RWPE1 (cell line): ENCODE measurements at regions not wholly inside any gene's neighbourhood (a gene's known extent, or its start where the extent isn't known, plus 50 kb on each side); places are given as distances from the start of the nearest gene placed in this dataset.

ENCODE experiments used
- CTCF ChIA-PET: fragments of 350-600 bp; sonication (Branson Sonifier 250); formaldehyde crosslinking; extraction: SDS; loops from one replicate; lab custom pipeline; 2021; lab: Yijun Ruan, JAX
- POLR2A ChIA-PET: fragments of 400-600 bp; formaldehyde crosslinking; extraction: SDS; loops from one replicate; lab custom pipeline; 2020; ENCODE audit warnings: antibody characterized with exemption; ENCODE audit not compliant: low non-redundant PET; lab: Yijun Ruan, JAX
- DNase-seq: peaks from one replicate; pipeline ENCODE4 v3.0.0; 2012; ENCODE audit warnings: low spot score
- H3K27ac ChIP-seq: fragments of 450-650 bp; 2 replicates; pipeline ENCODE4 v1.5.1; 2017
- TF ChIP-seq, protein P1 (sequence below): fragments of 450-650 bp; conservative IDR thresholded peaks from 2 replicates; pipeline ENCODE4 v1.5.1; 2017; ENCODE audit warnings: low read depth, mild to moderate bottlenecking

DNA sequence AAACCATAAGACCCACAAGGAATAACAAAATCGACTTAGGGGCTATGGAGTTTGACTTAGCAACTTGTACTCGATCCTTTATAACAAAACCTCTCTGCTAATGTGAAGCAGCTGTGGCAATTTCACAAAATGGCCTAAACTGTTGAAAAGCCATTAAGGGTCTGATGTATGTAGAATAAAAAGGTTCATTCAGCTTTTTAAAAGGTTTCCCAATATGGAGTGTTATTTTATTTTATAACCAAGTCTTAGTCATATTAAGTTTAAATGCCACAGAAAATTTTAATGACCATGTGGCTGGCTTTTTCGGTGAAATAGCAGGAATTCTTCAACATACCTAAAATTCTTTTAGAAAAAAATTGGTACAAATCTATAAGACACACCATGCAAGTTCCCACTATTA is 291.8 kb upstream of the HAND2 start:
- no peak overlapping the region for H3K27ac ChIP-seq
- ChIA-PET POLR2A (no interaction called here), CTCF (no interaction called here)
- no peak for DNase-seq
- TF ChIP-seq, protein P1, sequence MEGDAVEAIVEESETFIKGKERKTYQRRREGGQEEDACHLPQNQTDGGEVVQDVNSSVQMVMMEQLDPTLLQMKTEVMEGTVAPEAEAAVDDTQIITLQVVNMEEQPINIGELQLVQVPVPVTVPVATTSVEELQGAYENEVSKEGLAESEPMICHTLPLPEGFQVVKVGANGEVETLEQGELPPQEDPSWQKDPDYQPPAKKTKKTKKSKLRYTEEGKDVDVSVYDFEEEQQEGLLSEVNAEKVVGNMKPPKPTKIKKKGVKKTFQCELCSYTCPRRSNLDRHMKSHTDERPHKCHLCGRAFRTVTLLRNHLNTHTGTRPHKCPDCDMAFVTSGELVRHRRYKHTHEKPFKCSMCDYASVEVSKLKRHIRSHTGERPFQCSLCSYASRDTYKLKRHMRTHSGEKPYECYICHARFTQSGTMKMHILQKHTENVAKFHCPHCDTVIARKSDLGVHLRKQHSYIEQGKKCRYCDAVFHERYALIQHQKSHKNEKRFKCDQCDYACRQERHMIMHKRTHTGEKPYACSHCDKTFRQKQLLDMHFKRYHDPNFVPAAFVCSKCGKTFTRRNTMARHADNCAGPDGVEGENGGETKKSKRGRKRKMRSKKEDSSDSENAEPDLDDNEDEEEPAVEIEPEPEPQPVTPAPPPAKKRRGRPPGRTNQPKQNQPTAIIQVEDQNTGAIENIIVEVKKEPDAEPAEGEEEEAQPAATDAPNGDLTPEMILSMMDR, result no peak

DNA sequence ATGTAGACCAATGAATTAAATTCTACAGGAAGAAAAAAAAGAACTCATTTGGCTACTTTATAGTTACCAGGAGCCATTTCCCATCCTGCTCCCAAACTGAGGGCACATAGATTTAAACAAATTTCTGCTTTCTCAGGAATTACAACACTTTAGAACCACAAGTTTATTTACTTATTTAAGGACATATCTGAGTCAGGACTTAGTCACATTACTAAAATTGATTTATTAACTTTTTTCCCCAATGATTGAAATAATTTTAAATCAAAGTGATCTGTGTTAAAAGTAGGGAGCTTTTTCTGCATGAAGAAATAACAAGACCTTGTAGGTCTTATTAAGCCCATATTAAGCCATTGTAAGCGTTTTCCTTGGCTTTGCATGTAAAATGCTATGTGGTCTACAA is 291.0 kb upstream of the HAND2 start:
- TF ChIP-seq, protein P1, result no peak
- ChIA-PET CTCF (no interaction called here), POLR2A (no interaction called here)
- DNase-seq, result no peak
- H3K27ac ChIP-seq, result no peak overlapping the region

DNA sequence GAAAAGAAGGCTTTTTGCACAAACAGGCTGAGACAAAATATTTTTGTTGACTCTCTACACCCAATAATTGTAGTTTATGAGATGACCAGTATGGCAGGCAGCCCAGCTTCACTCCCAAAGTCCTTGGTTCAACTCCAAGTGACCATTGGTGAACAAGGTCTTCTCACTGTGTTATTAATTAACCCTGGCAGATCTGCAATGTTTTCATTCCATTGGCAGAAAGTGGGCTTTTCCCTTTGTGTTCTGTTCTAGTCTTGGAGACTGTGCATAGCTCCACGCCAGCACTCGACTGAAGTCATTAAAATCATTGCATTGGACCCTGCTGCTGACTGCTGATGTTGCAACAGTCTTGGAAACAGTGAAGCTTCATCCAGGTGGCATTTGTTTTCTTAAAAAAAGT is 277.3 kb upstream of the HAND2 start:
- TF ChIP-seq, protein P1, result no peak
- H3K27ac ChIP-seq, result no peak overlapping the region
- DNase-seq, result no peak
- ChIA-PET CTCF (no interaction called here), POLR2A (no interaction called here)

DNA sequence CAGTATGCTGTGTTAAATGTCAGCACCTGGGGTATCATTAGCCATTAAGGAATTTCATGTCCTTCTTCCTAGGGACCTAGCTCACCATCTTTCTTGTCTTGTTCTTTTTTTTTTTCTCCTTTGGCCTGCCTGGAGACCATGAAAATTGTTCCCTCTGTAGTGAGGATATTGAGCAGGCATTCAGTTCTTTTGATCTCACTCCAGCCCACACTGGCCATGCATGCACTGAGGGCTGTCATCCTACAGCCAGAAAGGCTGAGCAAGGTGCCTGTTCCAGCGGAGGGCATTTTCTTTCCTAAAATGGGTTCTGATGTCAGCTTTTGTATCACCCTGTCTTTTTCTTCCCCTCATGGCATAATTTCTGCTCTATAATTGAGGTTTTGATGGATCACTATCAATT is 275.9 kb upstream of the HAND2 start:
- DNase-seq, result no peak
- ChIA-PET CTCF (no interaction called here), POLR2A (no interaction called here)
- no peak overlapping the region for H3K27ac ChIP-seq
- TF ChIP-seq, protein P1, result no peak

DNA sequence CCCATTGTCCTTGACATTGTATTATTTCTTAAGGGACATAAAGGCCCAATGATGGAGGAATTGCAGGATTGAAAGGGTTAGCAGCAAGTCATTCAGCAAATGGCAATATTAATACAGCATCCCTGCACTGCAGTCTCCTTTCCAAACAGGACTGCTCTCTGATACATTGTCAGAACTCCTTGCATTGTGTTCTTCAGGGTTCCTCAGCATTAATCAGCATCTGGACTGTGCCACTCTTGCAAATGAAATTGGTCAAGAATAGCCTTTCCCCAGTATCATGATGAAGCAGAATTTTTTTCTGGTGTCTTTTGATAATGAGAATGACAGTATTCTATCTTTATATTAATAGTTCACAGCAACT is 272.6 kb upstream of the HAND2 start:
- TF ChIP-seq, protein P1, result no peak
- ChIA-PET CTCF (interaction anchor here (0.5 kb wide), 1 partner anchor 509 kb away, joined by 3 read pairs; no protein-coding TSS in a partner anchor), POLR2A (no interaction called here)
- H3K27ac ChIP-seq, result no peak overlapping the region
- no peak for DNase-seq

DNA sequence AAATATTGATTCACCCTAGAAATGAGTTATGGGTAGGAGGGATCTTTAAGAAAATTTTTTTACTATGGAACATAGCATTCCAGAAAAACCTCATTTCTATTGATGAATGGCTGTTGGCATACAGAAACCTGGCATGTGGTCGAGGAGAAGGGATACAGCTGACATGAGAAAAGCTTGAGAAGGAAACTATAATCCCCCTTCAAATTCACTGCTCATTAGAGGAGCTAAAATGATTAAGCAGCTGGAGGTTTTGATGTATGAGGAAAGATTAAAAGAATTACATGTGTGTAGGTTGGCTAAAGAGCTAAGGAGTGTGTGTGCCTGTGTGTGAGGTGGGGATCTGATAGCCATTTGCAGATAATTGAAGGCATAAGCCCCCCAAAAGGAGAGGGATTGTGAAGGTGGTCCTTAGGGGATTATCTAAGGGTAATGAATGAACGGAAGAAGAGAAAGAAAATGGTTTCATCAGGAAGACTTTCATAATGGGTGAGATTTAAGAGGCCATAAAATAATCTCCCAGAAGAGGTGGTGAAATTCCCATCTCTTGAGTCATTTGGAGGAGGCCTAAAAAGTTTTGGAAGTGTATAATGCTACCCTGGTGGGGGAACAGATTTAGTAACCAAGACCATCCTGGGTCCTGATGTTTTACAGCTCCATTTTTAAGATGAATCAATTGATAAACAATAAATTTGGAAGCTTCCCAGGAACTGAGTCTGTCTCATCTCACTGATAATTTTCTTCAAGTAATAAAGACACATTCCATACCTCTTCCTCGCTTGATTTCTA is 272.0 kb upstream of the HAND2 start:
- TF ChIP-seq, protein P1, result no peak
- ChIA-PET CTCF (interaction anchor here (0.5 to 0.6 kb wide), 2 partner anchors 318 to 509 kb away, joined by 3 read pairs; no protein-coding TSS in a partner anchor), POLR2A (no interaction called here)
- no peak for DNase-seq
- H3K27ac ChIP-seq, result no peak overlapping the region
